Endothelial cell of hepatic sinusoid (primary cell): ENCODE measurements at regions not wholly inside any gene's neighbourhood (a gene's known extent, or its start where the extent isn't known, plus 50 kb on each side); places are given as distances from the start of the nearest gene placed in this dataset.

Source experiments
- in situ Hi-C: cut with HindIII; loops from 2 replicates; pipeline ENCODE4 v1.10.0; 2017; ENCODE audit warnings: low sequenced_read_pairs

- in situ Hi-C loops, result no loop called here
Observed at GRCh38 chr11:70519117-70519516, 120.8 kb downstream of the CTTN start.

DNA sequence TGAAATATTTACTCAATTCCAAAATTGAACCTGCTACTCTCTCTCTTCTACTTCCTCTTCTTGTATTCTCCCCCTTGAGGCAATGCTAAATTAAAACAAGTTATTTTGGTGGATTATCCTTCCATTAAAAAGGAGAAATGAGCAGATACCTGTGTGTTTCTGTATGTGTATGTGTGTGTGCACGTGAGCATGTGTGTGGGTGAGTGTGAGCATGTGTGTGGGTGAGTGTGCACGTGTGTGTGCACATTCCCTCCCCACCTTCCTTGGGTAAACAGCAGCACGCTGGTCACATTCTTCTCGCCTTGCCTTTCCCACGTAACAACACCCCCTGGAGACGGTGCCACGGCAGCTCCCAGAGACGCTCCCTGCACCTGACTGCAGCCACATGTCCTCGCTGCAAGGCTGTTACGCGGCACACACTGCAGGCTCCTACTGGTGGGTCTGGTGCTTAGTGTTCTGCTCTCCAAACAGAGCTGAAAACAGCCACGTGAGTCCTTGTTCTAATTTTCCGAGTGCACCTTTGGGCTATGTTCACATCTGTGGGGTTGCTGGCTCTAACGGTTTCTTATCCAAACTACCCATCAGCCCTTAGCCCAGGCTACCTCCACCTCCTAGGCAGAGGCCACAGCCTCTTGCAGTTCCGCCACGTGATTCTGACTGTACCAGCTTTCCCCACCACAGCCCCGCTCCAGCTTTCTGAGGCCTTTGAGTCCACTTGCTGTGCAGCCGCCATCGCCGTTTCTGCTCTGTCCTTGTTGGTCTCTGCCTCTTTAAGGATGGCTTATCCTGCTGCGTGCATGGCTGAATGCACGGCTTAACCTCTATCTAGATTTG is 123.4 kb downstream of the CTTN start:
- in situ Hi-C loops, result loop anchor here (5.0 kb wide), 1 partner anchor 36 kb away; no protein-coding TSS in a partner anchor

GRCh38 chr11:70522309-70522592 is 123.9 kb downstream of the CTTN start:
- in situ Hi-C loops, result loop anchor here (5.0 kb wide), 1 partner anchor 35 kb away; no protein-coding TSS in a partner anchor

DNA sequence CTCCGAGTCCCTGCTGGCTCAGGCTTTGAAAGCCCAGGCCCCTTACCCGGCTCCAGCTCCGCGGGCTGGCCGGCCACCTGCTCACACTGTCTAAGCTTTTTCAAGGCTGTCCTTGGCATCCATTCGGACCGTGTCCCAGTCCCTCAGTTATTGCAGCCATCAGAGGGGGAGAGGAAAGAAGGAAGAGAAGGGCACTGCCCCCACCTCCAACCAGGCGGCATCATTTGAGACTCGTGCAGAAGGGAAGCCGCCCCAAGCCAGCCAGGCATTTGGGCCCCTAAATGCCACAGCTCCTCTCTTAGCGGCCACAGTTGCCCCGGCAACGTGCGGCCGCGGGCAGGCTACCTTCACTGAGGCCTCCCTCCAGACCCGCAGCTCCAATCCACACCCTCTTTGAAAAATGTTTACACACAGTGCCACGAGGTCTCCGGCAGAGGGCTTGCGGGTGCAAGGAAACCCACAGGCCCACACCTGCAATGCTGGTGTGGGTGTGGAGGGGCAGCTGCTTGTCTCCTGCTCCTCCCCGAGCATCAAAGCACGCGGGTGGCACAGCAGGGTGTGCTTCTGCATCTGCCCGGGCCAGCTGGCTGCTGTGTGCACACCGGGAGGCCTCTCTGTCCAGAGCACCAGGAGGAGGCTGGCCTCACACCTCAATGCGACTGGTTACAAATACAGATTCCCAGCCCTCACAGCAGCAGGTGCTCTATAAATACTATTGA is 124.4 kb downstream of the CTTN start:
- in situ Hi-C loops, result loop anchor here (5.0 kb wide), 1 partner anchor 35 kb away; no protein-coding TSS in a partner anchor

- in situ Hi-C loops, result loop anchor here (5.0 kb wide), 1 partner anchor 34 kb away; no protein-coding TSS in a partner anchor
Observed at GRCh38 chr11:70523384-70524095, 125.2 kb downstream of the CTTN start.

DNA sequence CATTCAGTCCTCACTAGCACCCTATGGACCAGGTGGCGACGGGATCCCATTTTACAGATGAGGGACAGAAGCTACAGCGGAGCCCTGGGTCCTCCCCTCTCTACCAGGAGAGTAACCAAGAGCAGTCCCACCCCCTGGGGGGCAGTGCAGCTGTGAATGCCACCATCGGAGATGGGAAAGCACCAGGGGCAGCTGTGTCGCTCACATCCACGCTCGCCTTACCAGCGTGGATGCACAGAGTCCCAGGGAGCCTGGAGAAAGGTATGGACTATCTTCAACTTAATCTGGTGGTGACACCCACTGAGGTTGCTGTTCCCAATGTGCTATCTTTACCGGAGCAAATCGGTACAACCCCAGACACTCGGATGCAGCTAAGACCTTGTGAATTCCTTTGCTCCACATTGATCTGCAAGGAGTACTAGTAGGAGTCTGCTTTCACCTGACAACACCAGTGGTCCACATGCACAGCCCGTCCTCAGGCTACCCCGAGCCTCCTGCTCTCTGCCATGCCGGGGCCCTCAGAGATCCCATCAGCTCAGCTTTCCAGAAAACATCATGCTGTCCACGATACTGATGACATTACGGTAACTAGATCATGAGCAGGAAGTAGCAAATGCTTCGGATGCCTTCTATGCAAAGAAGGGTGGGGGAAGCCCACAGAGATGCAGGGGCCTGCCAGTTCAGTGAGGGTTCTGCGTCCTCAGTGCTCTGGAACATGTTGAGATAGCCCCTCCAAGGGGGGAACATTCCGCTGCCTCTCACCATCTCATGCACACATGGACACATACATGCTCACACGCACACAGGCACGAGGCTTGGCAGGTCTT is 126.0 kb downstream of the CTTN start:
- in situ Hi-C loops, result loop anchor here (5.0 kb wide), 1 partner anchor 33 kb away; no protein-coding TSS in a partner anchor

DNA sequence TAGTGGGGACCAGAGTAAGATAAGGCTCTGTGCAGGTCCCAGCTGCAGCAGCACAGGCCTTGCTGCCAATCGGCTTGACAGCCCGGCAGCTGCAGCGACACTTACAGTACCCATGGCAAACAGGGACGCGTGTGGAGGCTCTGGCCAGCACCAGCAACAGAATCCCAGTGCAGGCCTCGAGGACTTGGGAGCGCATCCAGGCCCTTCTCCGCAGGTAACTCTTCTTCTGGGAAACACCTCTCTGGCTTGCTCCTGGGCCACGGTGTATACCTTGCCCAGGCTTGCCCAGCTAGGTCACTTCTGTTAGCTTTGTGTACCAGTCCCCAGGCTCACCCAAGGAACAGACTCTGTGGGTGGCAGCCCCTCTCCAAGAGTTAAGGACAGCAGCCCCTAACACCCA is 126.7 kb downstream of the CTTN start:
- in situ Hi-C loops, result no loop called here

- in situ Hi-C loops, result no loop called here
Observed at GRCh38 chr11:70525466-70525865, 127.1 kb downstream of the CTTN start.

- in situ Hi-C loops, result no loop called here
Observed at GRCh38 chr11:70526116-70527045, 128.1 kb downstream of the CTTN start.

- in situ Hi-C loops, result no loop called here
Observed at GRCh38 chr11:70527046-70527395, 128.7 kb downstream of the CTTN start.

DNA sequence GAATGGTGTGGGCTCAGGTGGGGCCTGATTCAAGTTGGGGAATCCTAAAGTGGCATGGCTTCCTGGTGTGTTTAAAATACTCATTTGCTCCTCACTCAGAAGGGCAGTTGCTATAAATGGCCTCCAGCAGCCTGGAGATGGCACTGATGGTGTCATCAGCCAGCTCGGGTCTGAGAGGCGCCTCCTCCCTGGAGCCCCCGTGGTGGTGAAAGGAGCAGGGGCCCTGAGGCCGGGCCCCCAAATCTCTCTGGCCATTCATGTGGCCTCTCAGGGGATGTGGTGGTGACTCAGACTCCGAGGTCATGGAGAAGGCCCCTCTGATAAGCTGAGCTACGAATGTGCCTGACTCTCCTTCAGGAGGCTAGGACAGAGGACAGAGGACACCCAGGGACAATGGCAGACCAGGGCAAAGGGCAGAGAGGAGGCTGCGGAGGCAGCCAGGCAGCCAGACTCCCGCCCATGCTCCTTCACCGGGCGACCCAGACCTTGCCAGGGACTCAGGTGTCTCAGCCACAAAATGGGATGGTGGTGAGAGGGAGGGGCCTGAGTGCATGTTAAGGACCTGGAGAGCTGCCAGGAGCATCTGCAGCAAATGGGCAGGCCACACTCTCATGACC is 129.2 kb downstream of the CTTN start:
- in situ Hi-C loops, result no loop called here

GRCh38 chr11:70528046-70528793 is 129.9 kb downstream of the CTTN start:
- in situ Hi-C loops, result no loop called here

DNA sequence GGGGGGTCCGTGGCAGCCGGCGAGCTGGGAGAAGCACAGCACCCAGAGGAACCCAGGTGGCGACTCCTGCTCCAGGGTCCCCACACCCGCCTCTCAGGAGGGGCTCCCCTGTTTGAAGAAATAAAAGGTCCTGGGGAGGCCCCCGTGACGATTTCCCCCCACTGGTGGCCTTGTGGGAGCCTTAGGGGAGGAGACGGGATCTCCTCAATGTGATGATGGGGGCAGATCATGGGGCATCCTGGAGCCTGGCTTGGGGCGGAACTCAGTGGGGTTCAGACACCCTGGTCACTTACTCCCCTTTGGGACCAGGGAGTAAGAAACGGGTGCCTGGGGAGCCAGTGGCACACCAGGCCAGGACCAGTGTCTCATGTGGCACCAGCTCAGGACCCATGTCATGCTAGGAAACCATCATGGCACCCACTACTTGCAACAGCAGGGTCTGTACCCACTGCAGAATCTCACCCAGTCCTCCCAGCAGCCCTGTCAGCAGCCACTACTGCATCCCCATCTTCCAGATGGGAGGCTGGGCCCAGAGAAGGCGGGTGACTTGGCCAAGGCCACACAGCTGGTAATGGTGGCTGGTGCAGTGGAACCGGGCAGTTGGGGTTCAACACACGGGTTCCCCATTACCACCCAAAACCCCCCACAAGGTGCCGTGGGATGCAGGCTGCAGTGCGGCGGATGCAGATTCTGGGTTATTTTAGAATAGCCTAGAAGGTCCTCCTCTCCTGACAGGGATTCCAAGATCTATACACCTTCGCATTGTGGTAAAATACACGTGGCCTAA is 130.7 kb downstream of the CTTN start:
- in situ Hi-C loops, result no loop called here

- in situ Hi-C loops, result no loop called here
Observed at GRCh38 chr11:70530010-70530409, 131.7 kb downstream of the CTTN start.

GRCh38 chr11:70530629-70531185 is 132.4 kb downstream of the CTTN start:
- in situ Hi-C loops, result no loop called here

- in situ Hi-C loops, result no loop called here
Observed at GRCh38 chr11:70531281-70532065, 133.1 kb downstream of the CTTN start.

DNA sequence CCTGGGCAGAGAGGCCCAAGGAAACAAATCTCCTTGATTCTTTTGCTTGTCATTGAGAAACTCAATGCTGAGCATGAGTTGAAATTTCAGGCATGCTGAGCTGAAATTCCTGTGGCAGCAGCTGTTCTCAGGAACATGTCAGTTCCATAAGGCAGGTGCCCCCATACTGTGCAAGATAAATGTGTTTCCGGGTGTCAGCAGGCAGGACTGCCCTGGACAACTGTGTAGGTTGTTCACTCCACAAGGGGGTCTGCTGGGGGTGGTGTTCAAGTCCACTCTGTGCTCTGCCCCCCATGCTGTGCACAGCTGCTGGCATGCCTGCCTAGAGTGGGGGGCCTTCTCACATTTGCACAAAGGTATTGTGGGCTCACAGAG is 133.7 kb downstream of the CTTN start:
- in situ Hi-C loops, result no loop called here
